ENCODE measurements at regions not wholly inside any gene's neighbourhood (a gene's known extent, or its start where the extent isn't known, plus 50 kb on each side); places are given as distances from the start of the nearest gene placed in this dataset.

GRCh38 chr2:134108113-134108512 is 145.8 kb upstream of the MGAT5 start:
- WGBS, 2 donors, result 52 to 68% methylated on average over 4 of the region's 4 CpGs
- no peak for TF ChIP-seq CTCF (IDR thresholded peaks at IDR 0.05)
- TF ChIP-seq POLR2A (IDR thresholded peaks at IDR 0.05), result no peak
- Histone ChIP-seq H3K4me1 (no peaks in the 10 kb centered on the region), H3K9me3 (no peaks in the 10 kb centered on the region), H3K36me3 (ENCODE audit: low read depth, missing control alignments) (no peaks in the 10 kb centered on the region), H3K27ac (no peak overlapping the region), H3K27me3 (no peaks in the 10 kb centered on the region), H3K4me3 (peak overlapping the region in 1 of 2 donors; percentile 40)
- intact Hi-C loops (cut with DNase I; ENCODE audit: low total_unique reads), result no loop called here
- DNase-seq, result no peak

GRCh38 chr2:134109246-134109645 is 144.6 kb upstream of the MGAT5 start:
- H3K4me1 ChIP-seq, result no peaks in the 10 kb centered on the region
- TF ChIP-seq CTCF (IDR thresholded peaks at IDR 0.05) (no peak), POLR2A (IDR thresholded peaks at IDR 0.05) (no peak)
- 61 to 91% methylated on average over 11 to 17 of the region's 17 CpGs for WGBS, 2 donors
- peak overlapping the region in 1 of 2 donors; percentile 40 for H3K4me3 ChIP-seq
- DNase-seq, result no peak
- no peak overlapping the region for H3K27ac ChIP-seq
- no peaks in the 10 kb centered on the region for H3K36me3 ChIP-seq (ENCODE audit: low read depth, missing control alignments)
- intact Hi-C loops (cut with DNase I; ENCODE audit: low total_unique reads), result no loop called here
- no peaks in the 10 kb centered on the region for H3K9me3 ChIP-seq
- H3K27me3 ChIP-seq, result no peaks in the 10 kb centered on the region

GRCh38 chr2:134109725-134110124 is 144.1 kb upstream of the MGAT5 start:
- no peaks in the 10 kb centered on the region for H3K36me3 ChIP-seq (ENCODE audit: low read depth, missing control alignments)
- WGBS, 2 donors, result 53 to 93% methylated on average over 13 of the region's 13 CpGs
- H3K9me3 ChIP-seq, result no peaks in the 10 kb centered on the region
- H3K4me1 ChIP-seq, result no peaks in the 10 kb centered on the region
- no peaks in the 10 kb centered on the region for H3K27me3 ChIP-seq
- H3K4me3 ChIP-seq, result peak overlapping the region in 1 of 2 donors; percentile 40
- intact Hi-C loops (cut with DNase I; ENCODE audit: low total_unique reads), result loop anchor here (10.0 kb wide), 2 partner anchors 225 to 325 kb away; no protein-coding TSS in a partner anchor
- H3K27ac ChIP-seq, result no peak overlapping the region
- DNase-seq, result no peak
- TF ChIP-seq CTCF (IDR thresholded peaks at IDR 0.05), result no peak
- no peak for TF ChIP-seq POLR2A (IDR thresholded peaks at IDR 0.05)

- WGBS, 2 donors, result 84 to 93% methylated on average over 3 of the region's 3 CpGs
- DNase-seq, result no peak
- Histone ChIP-seq H3K4me1 (no peaks in the 10 kb centered on the region), H3K36me3 (ENCODE audit: low read depth, missing control alignments) (no peaks in the 10 kb centered on the region), H3K9me3 (no peaks in the 10 kb centered on the region), H3K4me3 (no peak overlapping the region), H3K27ac (no peak overlapping the region), H3K27me3 (no peaks in the 10 kb centered on the region)
- no peak for TF ChIP-seq POLR2A (IDR thresholded peaks at IDR 0.05)
- TF ChIP-seq CTCF (IDR thresholded peaks at IDR 0.05), result no peak
- intact Hi-C loops (cut with DNase I; ENCODE audit: low total_unique reads), result loop anchor here (10.0 kb wide), 2 partner anchors 226 to 324 kb away; no protein-coding TSS in a partner anchor
Measured at GRCh38 chr2:134110532-134110931, 143.3 kb upstream of the MGAT5 start.

GRCh38 chr2:134117676-134118075 is 136.2 kb upstream of the MGAT5 start:
- Histone ChIP-seq H3K27me3 (no peaks in the 10 kb centered on the region), H3K36me3 (ENCODE audit: low read depth, missing control alignments) (no peaks in the 10 kb centered on the region), H3K9me3 (no peaks in the 10 kb centered on the region), H3K27ac (no peak overlapping the region), H3K4me1 (peaks cover 10% of the 10 kb centered on the region), H3K4me3 (no peak overlapping the region)
- intact Hi-C loops (cut with DNase I; ENCODE audit: low total_unique reads), result loop anchor here (5.0 to 10.0 kb wide), 3 partner anchors 233 to 317 kb away; no protein-coding TSS in a partner anchor
- no peak for DNase-seq
- 26 to 37% methylated on average over 2 of the region's 2 CpGs for WGBS, 2 donors
- no peak for TF ChIP-seq CTCF (IDR thresholded peaks at IDR 0.05)
- TF ChIP-seq POLR2A (IDR thresholded peaks at IDR 0.05), result no peak
